ENCODE measurements at regions not wholly inside any gene's neighbourhood (a gene's known extent, or its start where the extent isn't known, plus 50 kb on each side); places are given as distances from the start of the nearest gene placed in this dataset.

DNA sequence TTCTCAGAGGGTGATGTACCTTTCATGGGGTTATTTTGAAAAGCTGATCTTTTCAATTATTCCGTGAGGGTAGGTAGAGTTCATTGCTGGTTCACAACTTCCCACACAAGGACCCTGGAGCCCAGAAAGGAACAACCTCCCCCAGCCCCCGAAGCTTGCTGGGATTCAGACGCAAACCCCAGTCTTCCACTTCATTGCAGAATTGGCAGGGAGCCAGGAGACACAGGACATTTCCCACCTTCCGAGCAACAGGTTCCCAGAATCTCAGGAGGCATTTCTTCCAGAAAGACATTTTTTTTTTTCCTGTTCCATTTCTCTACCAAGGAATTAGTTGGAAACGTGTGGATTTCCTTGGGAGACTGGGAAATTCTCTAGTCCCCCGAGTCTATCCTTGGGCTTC lies 106.1 kb downstream of the GP2 start:
- no peak overlapping the region for H2AFZ ChIP-seq
- TF ChIP-seq, protein P1, sequence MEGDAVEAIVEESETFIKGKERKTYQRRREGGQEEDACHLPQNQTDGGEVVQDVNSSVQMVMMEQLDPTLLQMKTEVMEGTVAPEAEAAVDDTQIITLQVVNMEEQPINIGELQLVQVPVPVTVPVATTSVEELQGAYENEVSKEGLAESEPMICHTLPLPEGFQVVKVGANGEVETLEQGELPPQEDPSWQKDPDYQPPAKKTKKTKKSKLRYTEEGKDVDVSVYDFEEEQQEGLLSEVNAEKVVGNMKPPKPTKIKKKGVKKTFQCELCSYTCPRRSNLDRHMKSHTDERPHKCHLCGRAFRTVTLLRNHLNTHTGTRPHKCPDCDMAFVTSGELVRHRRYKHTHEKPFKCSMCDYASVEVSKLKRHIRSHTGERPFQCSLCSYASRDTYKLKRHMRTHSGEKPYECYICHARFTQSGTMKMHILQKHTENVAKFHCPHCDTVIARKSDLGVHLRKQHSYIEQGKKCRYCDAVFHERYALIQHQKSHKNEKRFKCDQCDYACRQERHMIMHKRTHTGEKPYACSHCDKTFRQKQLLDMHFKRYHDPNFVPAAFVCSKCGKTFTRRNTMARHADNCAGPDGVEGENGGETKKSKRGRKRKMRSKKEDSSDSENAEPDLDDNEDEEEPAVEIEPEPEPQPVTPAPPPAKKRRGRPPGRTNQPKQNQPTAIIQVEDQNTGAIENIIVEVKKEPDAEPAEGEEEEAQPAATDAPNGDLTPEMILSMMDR (IDR thresholded peaks at IDR 0.05; ENCODE audit: poor library complexity), result no peak
- no peak for TF ChIP-seq EZH2 (IDR thresholded peaks at IDR 0.05; ENCODE audit: borderline replicate concordance)
- TF ChIP-seq EZH2phosphoT487 (IDR thresholded peaks at IDR 0.05; ENCODE audit: low read depth, severe bottlenecking, unreplicated experiment), result no peak
- H3K4me3 ChIP-seq, result no peak overlapping the region
- H4K20me1 ChIP-seq (ENCODE audit: insufficient read depth, poor library complexity, severe bottlenecking), result no peaks in the 10 kb centered on the region
- H3K36me3 ChIP-seq (replicated peaks; ENCODE audit: insufficient read depth, low read depth), result no peaks in the 10 kb centered on the region
- no peak for DNase-seq (ENCODE audit: low spot score)
- 88% methylated on average over 6 of the region's 6 CpGs for WGBS (ENCODE audit: low lambda C conversion rate, missing lambda C conversion rate)
- H3K27ac ChIP-seq, result no peak overlapping the region
- H3K9me2 ChIP-seq (replicated peaks; ENCODE audit: insufficient read depth), result no peaks in the 10 kb centered on the region
- peaks cover 3% of the 10 kb centered on the region for H3K27me3 ChIP-seq
- no peaks in the 10 kb centered on the region for H3K79me2 ChIP-seq
- H3K4me1 ChIP-seq (ENCODE audit: insufficient read depth), result no peaks in the 10 kb centered on the region
- H3K4me2 ChIP-seq, result no peak overlapping the region
- H3K9me3 ChIP-seq (ENCODE audit: low read depth), result no peaks in the 10 kb centered on the region

GRCh38 chr16:20218093-20218492 lies 109.2 kb downstream of the GP2 start:
- no peaks in the 10 kb centered on the region for H3K9me3 ChIP-seq (ENCODE audit: low read depth)
- peaks cover 3% of the 10 kb centered on the region for H3K27me3 ChIP-seq
- no peaks in the 10 kb centered on the region for H3K4me1 ChIP-seq (ENCODE audit: insufficient read depth)
- WGBS (ENCODE audit: low lambda C conversion rate, missing lambda C conversion rate), result 90% methylated on average over 1 of the region's 1 CpG
- DNase-seq (ENCODE audit: low spot score), result no peak
- H3K4me2 ChIP-seq, result no peak overlapping the region
- H3K4me3 ChIP-seq, result no peak overlapping the region
- no peak overlapping the region for H2AFZ ChIP-seq
- TF ChIP-seq EZH2 (IDR thresholded peaks at IDR 0.05; ENCODE audit: borderline replicate concordance), result no peak
- TF ChIP-seq, protein P1 (IDR thresholded peaks at IDR 0.05; ENCODE audit: poor library complexity), result no peak
- TF ChIP-seq EZH2phosphoT487 (IDR thresholded peaks at IDR 0.05; ENCODE audit: low read depth, severe bottlenecking, unreplicated experiment), result no peak
- H3K27ac ChIP-seq, result no peak overlapping the region
- no peaks in the 10 kb centered on the region for H3K79me2 ChIP-seq
- no peaks in the 10 kb centered on the region for H3K36me3 ChIP-seq (replicated peaks; ENCODE audit: insufficient read depth, low read depth)
- H4K20me1 ChIP-seq (ENCODE audit: insufficient read depth, poor library complexity, severe bottlenecking), result no peaks in the 10 kb centered on the region
- H3K9me2 ChIP-seq (replicated peaks; ENCODE audit: insufficient read depth), result no peaks in the 10 kb centered on the region

DNA sequence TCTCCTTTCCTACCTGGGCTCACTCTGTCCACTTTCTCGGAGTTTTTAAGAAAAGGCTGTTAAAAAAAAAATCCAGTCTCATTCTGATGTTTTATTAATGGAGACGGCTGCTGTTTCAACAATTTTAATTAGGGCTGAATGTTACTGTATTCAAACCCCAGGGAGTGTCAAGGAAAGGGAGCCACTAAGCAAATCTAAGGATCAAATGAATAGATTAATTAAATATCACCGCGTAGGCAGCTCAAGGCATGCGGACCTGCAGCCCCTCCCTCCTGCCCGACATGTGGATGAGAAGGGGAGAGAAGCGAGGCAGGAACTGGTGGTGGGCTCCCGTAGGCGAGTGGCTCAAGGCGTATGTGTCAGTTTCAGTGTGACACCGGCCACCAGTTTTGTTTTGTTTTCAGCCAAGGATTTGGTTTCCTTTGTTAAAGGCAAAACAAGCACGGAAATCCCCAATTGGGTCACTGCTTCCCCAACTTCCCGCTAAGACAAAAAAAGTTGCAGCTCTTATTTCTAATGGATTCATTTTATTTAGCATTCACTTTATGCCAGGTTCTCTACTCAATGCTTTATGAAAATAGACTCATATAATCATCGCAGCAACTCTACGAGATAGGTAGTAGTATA lies 110.6 kb downstream of the GP2 start:
- Histone ChIP-seq H3K27ac (no peak overlapping the region), H3K4me1 (ENCODE audit: insufficient read depth) (no peaks in the 10 kb centered on the region), H3K4me2 (no peak overlapping the region), H3K27me3 (no peaks in the 10 kb centered on the region), H3K4me3 (no peak overlapping the region), H2AFZ (no peak overlapping the region), H3K79me2 (no peaks in the 10 kb centered on the region), H4K20me1 (ENCODE audit: insufficient read depth, poor library complexity, severe bottlenecking) (no peaks in the 10 kb centered on the region), H3K9me3 (ENCODE audit: low read depth) (no peaks in the 10 kb centered on the region), H3K36me3 (replicated peaks; ENCODE audit: insufficient read depth, low read depth) (no peaks in the 10 kb centered on the region), H3K9me2 (replicated peaks; ENCODE audit: insufficient read depth) (no peaks in the 10 kb centered on the region)
- no peak for DNase-seq (ENCODE audit: low spot score)
- TF ChIP-seq, protein P1 (IDR thresholded peaks at IDR 0.05; ENCODE audit: poor library complexity), result no peak
- no peak for TF ChIP-seq EZH2 (IDR thresholded peaks at IDR 0.05; ENCODE audit: borderline replicate concordance)
- no peak for TF ChIP-seq EZH2phosphoT487 (IDR thresholded peaks at IDR 0.05; ENCODE audit: low read depth, severe bottlenecking, unreplicated experiment)
- 85% methylated on average over 15 of the region's 15 CpGs for WGBS (ENCODE audit: low lambda C conversion rate, missing lambda C conversion rate)

All from hepatocyte (in vitro differentiated cells).